Activated CD8-positive, alpha-beta memory T cell treated with anti-CD3 and anti-CD28 coated beads for 4 hours (primary cell): ENCODE measurements at regions not wholly inside any gene's neighbourhood (a gene's known extent, or its start where the extent isn't known, plus 50 kb on each side); places are given as distances from the start of the nearest gene placed in this dataset.

Source experiments
- DNase-seq, 2 donors: peaks; one replicate each; pipeline ENCODE4 v3.0.0-alpha.2; 2020; ENCODE audit warnings: low read depth in 2 of 2

- DNase-seq: no peak
These were observed 204.3 kb upstream of the PLET1 start for GRCh38 chr11:112464949-112465348.

GRCh38 chr11:112465433-112466024 lies 204.9 kb upstream of the PLET1 start:
- DNase-seq: no peak

GRCh38 chr11:112467721-112468120 lies 207.1 kb upstream of the PLET1 start:
- no peak for DNase-seq

GRCh38 chr11:112469376-112469775 lies 208.7 kb upstream of the PLET1 start:
- DNase-seq: no peak

DNA sequence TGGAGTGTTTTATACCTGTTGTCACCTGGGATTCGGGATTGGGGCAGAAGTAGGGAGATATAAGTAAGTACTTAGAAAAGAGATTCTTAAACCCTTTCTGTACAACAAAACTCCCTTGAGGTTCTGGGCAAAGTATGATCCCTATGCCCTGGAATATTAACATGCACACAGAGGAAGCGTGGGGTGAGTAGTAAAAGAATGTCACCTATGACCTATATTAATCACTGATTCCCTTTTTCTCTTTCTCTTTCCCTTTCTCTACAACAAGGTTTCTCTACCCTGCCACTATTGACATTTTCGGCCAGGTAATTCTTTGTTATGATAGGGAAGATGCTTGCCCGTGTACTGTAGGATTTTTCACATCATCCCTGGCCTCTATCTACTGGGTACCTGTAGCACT lies 209.7 kb upstream of the PLET1 start:
- DNase-seq: no peak

- DNase-seq: no peak
These were observed 211.1 kb upstream of the PLET1 start for GRCh38 chr11:112471731-112472130.

DNA sequence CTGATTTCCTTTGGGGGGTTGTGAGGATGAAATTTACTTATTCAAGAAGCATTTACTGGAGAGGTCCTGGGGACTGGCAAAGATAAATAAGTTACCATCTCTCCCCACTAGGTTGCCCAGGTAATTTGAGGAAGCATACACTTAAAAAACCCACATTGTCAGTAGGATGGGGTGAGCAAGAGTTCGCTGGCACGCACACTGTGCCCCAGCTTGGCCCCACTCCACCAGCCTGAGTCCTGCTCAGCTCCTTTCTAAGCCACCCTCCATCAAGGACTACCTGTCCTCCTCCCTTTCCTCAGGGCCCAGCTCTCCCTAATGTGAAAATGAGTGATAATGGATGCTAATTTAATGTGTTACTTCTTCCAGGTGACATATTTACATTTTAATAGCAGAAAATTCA lies 216.5 kb upstream of the PLET1 start:
- DNase-seq: no peak

DNA sequence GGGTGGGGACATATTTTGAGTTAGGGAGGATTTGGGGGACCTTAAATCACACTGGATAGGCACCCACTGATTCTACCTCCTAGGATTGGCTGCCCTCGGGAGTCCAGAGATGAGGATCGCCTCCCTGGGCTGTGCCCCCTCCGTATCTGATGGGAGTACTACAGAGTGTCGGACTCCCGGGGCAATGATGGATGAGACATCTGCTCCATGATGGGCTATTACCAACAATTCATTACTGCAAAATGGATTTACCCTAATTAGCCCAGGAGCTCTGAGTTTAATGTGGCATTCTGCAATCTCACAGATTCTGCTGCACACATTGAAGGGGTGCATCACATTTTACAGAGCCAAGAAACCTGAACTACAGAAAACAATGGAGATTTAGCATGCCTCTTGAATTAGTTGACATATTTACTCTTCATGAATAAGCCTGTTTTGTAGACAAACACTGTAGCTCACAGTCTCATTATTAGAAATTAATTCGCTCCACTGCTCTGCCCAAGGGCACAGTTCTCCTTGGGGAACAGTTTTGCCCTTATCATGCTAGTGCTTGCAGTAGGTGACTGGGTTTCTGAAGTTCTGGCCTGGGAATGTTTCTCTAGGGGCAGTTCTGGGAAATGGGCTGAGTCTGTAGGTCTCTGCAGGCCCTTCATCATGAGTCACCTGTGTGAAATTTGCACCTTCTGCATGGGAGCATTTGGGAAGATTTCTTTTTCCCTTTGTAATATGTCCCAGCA lies 217.1 kb upstream of the PLET1 start:
- no peak for DNase-seq

GRCh38 chr11:112478806-112479205 lies 218.1 kb upstream of the PLET1 start:
- no peak for DNase-seq

GRCh38 chr11:112481431-112481830 lies 220.8 kb upstream of the PLET1 start:
- DNase-seq: no peak

GRCh38 chr11:112481893-112482292 lies 221.2 kb upstream of the PLET1 start:
- no peak for DNase-seq

- DNase-seq: no peak
These were observed 224.6 kb upstream of the PLET1 start for GRCh38 chr11:112485280-112485679.

DNA sequence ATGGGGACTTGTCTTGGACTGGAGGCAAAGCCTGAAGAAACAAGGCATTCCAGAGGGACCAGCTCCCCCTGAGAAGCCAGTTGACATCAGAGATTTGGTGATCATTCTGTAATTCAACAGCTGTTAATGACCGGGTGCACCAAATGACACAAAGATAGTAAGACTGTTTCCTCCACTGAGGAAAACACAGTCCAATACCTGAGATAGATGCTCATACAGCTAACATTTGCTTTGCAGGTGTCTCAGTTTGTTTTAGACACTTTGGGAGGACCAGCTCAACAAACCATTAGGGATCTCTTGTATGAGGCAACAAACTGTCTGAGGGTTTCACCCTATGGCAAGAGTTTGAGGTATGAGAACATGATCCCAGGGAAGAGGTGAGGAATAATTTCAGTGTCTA lies 237.2 kb upstream of the PLET1 start:
- DNase-seq: no peak

GRCh38 chr11:112498701-112499100 lies 238.0 kb upstream of the PLET1 start:
- no peak for DNase-seq

- DNase-seq: no peak
These were observed 238.7 kb upstream of the PLET1 start for GRCh38 chr11:112499153-112499880.

GRCh38 chr11:112499881-112500204 lies 239.2 kb upstream of the PLET1 start:
- DNase-seq: no peak

DNA sequence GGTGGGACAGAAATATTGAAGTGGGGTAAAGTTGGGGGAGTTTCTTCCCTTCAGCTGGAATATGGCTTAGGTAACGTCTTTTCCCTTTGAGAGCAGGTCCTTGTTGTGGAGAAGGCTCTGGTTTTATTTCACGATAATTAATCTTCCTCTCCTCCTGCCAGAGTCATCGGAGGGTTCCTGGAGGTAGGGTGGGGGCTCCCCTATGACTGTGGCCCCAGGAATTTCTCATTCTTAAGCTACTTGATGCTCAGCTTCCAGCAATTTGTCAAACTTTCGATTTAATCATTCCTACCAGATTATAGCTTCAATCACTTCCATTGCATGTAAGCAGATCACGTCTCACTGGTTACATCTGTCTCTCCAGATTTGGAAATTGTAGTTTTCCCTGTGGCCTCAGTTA lies 242.8 kb upstream of the PLET1 start:
- DNase-seq: no peak

GRCh38 chr11:112504056-112504455 lies 243.4 kb upstream of the PLET1 start:
- no peak for DNase-seq

DNA sequence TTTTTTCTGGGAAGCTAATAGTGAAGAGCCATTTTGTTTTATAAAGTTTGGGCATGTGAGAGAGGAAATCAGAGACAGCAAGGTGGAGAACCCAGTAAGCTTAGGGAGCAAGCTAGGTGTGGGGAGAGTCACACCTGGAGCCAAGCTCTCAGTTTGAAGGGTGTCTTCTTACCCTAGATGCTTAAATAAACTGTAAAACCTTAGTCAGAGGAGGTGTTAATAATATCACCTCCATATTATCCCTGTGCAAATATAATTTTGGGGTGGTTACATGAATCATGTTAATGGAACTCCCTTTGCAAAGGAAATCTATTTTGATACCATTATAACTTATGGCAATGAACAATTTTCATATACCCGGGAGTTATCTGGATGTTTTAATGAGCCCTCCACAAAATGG lies 246.2 kb upstream of the PLET1 start:
- no peak for DNase-seq

DNA sequence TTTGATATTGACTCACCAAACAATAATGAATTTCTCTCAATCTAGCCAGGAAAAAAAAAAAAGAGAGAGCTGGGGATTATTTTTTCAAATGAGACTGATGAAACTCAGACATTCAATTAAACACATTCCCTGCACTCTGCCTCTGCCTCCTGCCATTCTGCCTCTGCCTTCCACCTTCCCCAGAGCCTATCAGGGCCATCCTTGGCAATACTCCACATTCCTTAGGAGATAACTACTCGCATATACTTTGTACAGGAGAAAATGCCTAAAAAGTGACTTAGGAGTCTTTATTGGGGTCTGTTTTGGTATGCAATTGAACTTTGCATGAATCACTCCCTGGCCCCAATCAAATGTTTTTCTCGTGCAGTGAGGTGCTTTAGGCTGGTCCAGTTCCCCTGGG lies 246.6 kb upstream of the PLET1 start:
- DNase-seq: no peak

DNA sequence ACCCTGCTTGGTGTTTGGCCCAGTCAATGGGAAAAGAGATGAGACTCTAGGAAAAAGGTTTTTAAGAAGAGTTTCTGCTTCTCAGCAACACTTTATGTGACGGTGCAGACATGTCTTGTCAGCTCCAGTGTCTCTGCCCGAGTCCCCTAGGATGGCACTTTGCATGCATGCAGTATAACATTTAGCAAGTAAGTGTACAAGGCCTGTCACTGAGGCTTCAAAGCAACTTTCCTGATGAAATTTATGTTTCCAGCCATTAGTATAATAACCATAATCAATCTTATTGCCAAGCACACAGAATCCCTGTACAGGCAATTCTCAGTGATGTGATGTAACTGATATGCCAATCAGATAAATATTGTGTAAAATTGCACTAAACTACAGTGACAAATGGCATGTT lies 248.1 kb upstream of the PLET1 start:
- DNase-seq: no peak

DNA sequence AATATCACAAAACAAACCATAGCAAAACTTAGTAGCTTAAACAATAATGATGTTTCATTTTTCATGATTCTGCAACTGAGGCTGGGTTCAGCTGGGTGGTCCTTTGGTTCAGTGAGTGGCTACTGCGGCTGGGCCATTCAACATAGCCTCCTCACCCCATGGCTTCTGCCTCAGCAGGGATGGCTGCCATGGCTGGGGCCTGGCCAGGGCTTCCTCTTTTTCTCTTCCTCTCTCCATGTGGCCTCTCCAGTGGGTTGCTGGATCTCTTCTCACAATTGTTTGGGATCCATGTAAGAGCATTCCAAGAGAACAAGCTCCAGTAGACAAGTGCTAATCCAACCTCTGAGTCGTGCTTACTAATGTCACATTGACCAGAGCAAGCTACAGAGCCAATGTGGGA lies 248.6 kb upstream of the PLET1 start:
- DNase-seq: no peak

GRCh38 chr11:112511271-112511670 lies 250.6 kb upstream of the PLET1 start:
- DNase-seq: no peak
